H1 (cell line): ENCODE measurements at regions not wholly inside any gene's neighbourhood (a gene's known extent, or its start where the extent isn't known, plus 50 kb on each side); places are given as distances from the start of the nearest gene placed in this dataset.

Source experiments
- CEBPB ChIP-seq: IDR thresholded peaks from 2 replicates; pipeline ENCODE4 v1.6.1; 2012; ENCODE audit warnings: low read depth, low read length
- GTF2F1 ChIP-seq: IDR thresholded peaks from 2 replicates; pipeline ENCODE4 v1.6.1; 2012; ENCODE audit warnings: low read depth, low read length, improper control_type of control experiment, borderline replicate concordance
- POLR2AphosphoS5 ChIP-seq: IDR thresholded peaks from 2 replicates; pipeline ENCODE4 v1.6.1; 2011; ENCODE audit warnings: low read depth, low read length
- TAF7 ChIP-seq: optimal IDR thresholded peaks from 2 replicates; pipeline ENCODE3; 2011; ENCODE audit warnings: low read depth, mild to moderate bottlenecking, inconsistent platforms, low read length, moderate library complexity, borderline replicate concordance

GRCh38 chr4:138567696-138568095 lies 325.5 kb upstream of the SLC7A11 start (continued):
- TF ChIP-seq TAF7 (no peak), POLR2AphosphoS5 (no peak), CEBPB (no peak), GTF2F1 (no peak)
